ENCODE measurements at regions not wholly inside any gene's neighbourhood (a gene's known extent, or its start where the extent isn't known, plus 50 kb on each side); places are given as distances from the start of the nearest gene placed in this dataset.

GRCh38 chr2:224325941-224326340 is 76.0 kb downstream of the FAM124B start:
- no peak overlapping the region for H3K27ac ChIP-seq (ENCODE audit: low read length)
- H3K4me1 ChIP-seq (ENCODE audit: control insufficient read depth, insufficient read depth, low read length): no peaks in the 10 kb centered on the region
- H3K4me3 ChIP-seq (ENCODE audit: low read length): no peak overlapping the region
- no peak for ATAC-seq
- H3K9me3 ChIP-seq (ENCODE audit: control insufficient read depth, low read length): no peaks in the 10 kb centered on the region
- intact Hi-C loops (cut with DNase I): no loop called here
- no peaks in the 10 kb centered on the region for H3K27me3 ChIP-seq (ENCODE audit: control insufficient read depth, insufficient read depth)
- DNase-seq: no peak
- 33% methylated on average over 1 of the region's 1 CpG for WGBS

DNA sequence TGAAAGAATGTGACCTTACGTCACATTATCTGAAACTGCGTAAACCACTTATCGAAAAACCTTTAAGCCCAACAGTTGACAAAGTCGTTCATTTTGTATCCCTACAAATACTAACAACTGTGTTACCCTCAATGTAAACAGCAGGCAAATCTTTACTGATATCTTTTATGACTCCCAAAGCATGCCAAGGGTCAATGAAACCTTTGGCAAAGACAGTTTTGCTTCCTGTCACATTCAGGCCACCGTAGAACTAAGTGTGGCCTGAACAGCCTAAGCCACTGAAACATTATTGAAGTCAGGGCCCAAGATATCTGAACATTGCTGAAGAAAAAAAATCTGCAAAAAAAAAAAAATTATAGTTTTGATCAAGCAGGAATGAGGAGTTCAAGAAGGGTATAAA is 77.3 kb downstream of the FAM124B start:
- 89% methylated on average over 5 of the region's 5 CpGs for WGBS
- H3K4me3 ChIP-seq (ENCODE audit: low read length): no peak overlapping the region
- no peaks in the 10 kb centered on the region for H3K27me3 ChIP-seq (ENCODE audit: control insufficient read depth, insufficient read depth)
- no peak overlapping the region for H3K27ac ChIP-seq (ENCODE audit: low read length)
- DNase-seq (no peak), ATAC-seq (no peak)
- intact Hi-C loops (cut with DNase I): no loop called here
- H3K4me1 ChIP-seq (ENCODE audit: control insufficient read depth, insufficient read depth, low read length): no peaks in the 10 kb centered on the region
- H3K9me3 ChIP-seq (ENCODE audit: control insufficient read depth, low read length): no peaks in the 10 kb centered on the region

- intact Hi-C loops (cut with DNase I): no loop called here
- no peak overlapping the region for H3K27ac ChIP-seq (ENCODE audit: low read length)
- no peaks in the 10 kb centered on the region for H3K4me1 ChIP-seq (ENCODE audit: control insufficient read depth, insufficient read depth, low read length)
- no peak for DNase-seq
- no peak for ATAC-seq
- 88% methylated on average over 1 of the region's 1 CpG for WGBS
- H3K9me3 ChIP-seq (ENCODE audit: control insufficient read depth, low read length): no peaks in the 10 kb centered on the region
- H3K4me3 ChIP-seq (ENCODE audit: low read length): no peak overlapping the region
- no peaks in the 10 kb centered on the region for H3K27me3 ChIP-seq (ENCODE audit: control insufficient read depth, insufficient read depth)
Observed at GRCh38 chr2:224320660-224321059, 81.2 kb downstream of the FAM124B start.

- WGBS: 70% methylated on average over 5 of the region's 5 CpGs
- Histone ChIP-seq H3K4me3 (ENCODE audit: low read length) (no peak overlapping the region), H3K27me3 (ENCODE audit: control insufficient read depth, insufficient read depth) (no peaks in the 10 kb centered on the region), H3K4me1 (ENCODE audit: control insufficient read depth, insufficient read depth, low read length) (no peaks in the 10 kb centered on the region), H3K9me3 (ENCODE audit: control insufficient read depth, low read length) (no peaks in the 10 kb centered on the region), H3K27ac (ENCODE audit: low read length) (no peak overlapping the region)
- intact Hi-C loops (cut with DNase I): no loop called here
- no peak for ATAC-seq
- DNase-seq: no peak
Observed at GRCh38 chr2:224319750-224320149, 82.2 kb downstream of the FAM124B start.

- Histone ChIP-seq H3K27me3 (ENCODE audit: control insufficient read depth, insufficient read depth) (no peaks in the 10 kb centered on the region), H3K4me1 (ENCODE audit: control insufficient read depth, insufficient read depth, low read length) (no peaks in the 10 kb centered on the region), H3K9me3 (ENCODE audit: control insufficient read depth, low read length) (no peaks in the 10 kb centered on the region), H3K4me3 (ENCODE audit: low read length) (no peak overlapping the region), H3K27ac (ENCODE audit: low read length) (no peak overlapping the region)
- no peak for ATAC-seq
- 73% methylated on average over 3 of the region's 3 CpGs for WGBS
- intact Hi-C loops (cut with DNase I): no loop called here
- DNase-seq: no peak
Observed at GRCh38 chr2:224312741-224313140, 89.2 kb downstream of the FAM124B start.

- ATAC-seq (no peak), DNase-seq (no peak)
- H3K27ac ChIP-seq (ENCODE audit: low read length): no peak overlapping the region
- no peaks in the 10 kb centered on the region for H3K9me3 ChIP-seq (ENCODE audit: control insufficient read depth, low read length)
- H3K4me3 ChIP-seq (ENCODE audit: low read length): no peak overlapping the region
- no peaks in the 10 kb centered on the region for H3K27me3 ChIP-seq (ENCODE audit: control insufficient read depth, insufficient read depth)
- 70% methylated on average over 8 of the region's 8 CpGs for WGBS
- H3K4me1 ChIP-seq (ENCODE audit: control insufficient read depth, insufficient read depth, low read length): no peaks in the 10 kb centered on the region
- intact Hi-C loops (cut with DNase I): no loop called here
Observed at GRCh38 chr2:224310943-224311625, 90.8 kb downstream of the FAM124B start.

- Histone ChIP-seq H3K4me1 (ENCODE audit: control insufficient read depth, insufficient read depth, low read length) (no peaks in the 10 kb centered on the region), H3K4me3 (ENCODE audit: low read length) (no peak overlapping the region), H3K27ac (ENCODE audit: low read length) (no peak overlapping the region), H3K27me3 (ENCODE audit: control insufficient read depth, insufficient read depth) (no peaks in the 10 kb centered on the region), H3K9me3 (ENCODE audit: control insufficient read depth, low read length) (no peaks in the 10 kb centered on the region)
- intact Hi-C loops (cut with DNase I): no loop called here
- 74% methylated on average over 4 of the region's 4 CpGs for WGBS
- DNase-seq: no peak
- ATAC-seq: no peak
Observed at GRCh38 chr2:224309176-224309575, 92.7 kb downstream of the FAM124B start.

GRCh38 chr2:224308272-224308911 is 93.5 kb downstream of the FAM124B start:
- DNase-seq (no peak), ATAC-seq (no peak)
- H3K4me1 ChIP-seq (ENCODE audit: control insufficient read depth, insufficient read depth, low read length): no peaks in the 10 kb centered on the region
- no peaks in the 10 kb centered on the region for H3K9me3 ChIP-seq (ENCODE audit: control insufficient read depth, low read length)
- no peaks in the 10 kb centered on the region for H3K27me3 ChIP-seq (ENCODE audit: control insufficient read depth, insufficient read depth)
- intact Hi-C loops (cut with DNase I): no loop called here
- no peak overlapping the region for H3K4me3 ChIP-seq (ENCODE audit: low read length)
- 38% methylated on average over 2 of the region's 2 CpGs for WGBS
- no peak overlapping the region for H3K27ac ChIP-seq (ENCODE audit: low read length)

DNA sequence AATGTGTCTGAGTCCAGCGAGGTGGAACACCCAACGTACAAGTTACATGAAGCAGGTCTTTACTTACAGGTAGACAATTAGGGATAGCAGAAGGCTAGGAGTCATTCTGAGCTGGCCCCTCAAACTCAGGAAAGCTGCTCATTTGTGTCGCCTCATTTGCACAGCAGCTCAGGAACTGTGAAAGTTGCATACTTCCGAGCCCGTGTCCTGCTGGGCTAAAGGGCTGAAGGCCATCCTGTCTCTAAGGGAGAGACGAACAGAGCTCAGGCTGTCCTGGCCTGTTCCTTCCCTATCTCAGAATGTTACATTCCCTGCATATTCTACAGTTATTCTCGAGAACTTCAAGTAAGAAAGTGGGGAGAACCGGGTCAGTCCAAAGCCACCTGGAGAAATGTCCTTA is 99.0 kb downstream of the FAM124B start:
- Histone ChIP-seq H3K4me3 (ENCODE audit: low read length) (no peak overlapping the region), H3K4me1 (ENCODE audit: control insufficient read depth, insufficient read depth, low read length) (no peaks in the 10 kb centered on the region), H3K9me3 (ENCODE audit: control insufficient read depth, low read length) (no peaks in the 10 kb centered on the region), H3K27ac (ENCODE audit: low read length) (no peak overlapping the region), H3K27me3 (ENCODE audit: control insufficient read depth, insufficient read depth) (no peaks in the 10 kb centered on the region)
- intact Hi-C loops (cut with DNase I): no loop called here
- WGBS: 75% methylated on average over 8 of the region's 8 CpGs
- DNase-seq: no peak
- ATAC-seq: no peak

GRCh38 chr2:224293976-224294375 is 107.9 kb downstream of the FAM124B start:
- 66% methylated on average over 6 of the region's 6 CpGs for WGBS
- ATAC-seq: no peak
- Histone ChIP-seq H3K4me1 (ENCODE audit: control insufficient read depth, insufficient read depth, low read length) (no peaks in the 10 kb centered on the region), H3K27me3 (ENCODE audit: control insufficient read depth, insufficient read depth) (no peaks in the 10 kb centered on the region), H3K27ac (ENCODE audit: low read length) (no peak overlapping the region), H3K9me3 (ENCODE audit: control insufficient read depth, low read length) (no peaks in the 10 kb centered on the region), H3K4me3 (ENCODE audit: low read length) (no peak overlapping the region)
- no peak for DNase-seq
- intact Hi-C loops (cut with DNase I): no loop called here

- Histone ChIP-seq H3K27me3 (ENCODE audit: control insufficient read depth, insufficient read depth) (no peaks in the 10 kb centered on the region), H3K9me3 (ENCODE audit: control insufficient read depth, low read length) (no peaks in the 10 kb centered on the region), H3K4me1 (ENCODE audit: control insufficient read depth, insufficient read depth, low read length) (peaks cover 4% of the 10 kb centered on the region), H3K4me3 (ENCODE audit: low read length) (no peak overlapping the region), H3K27ac (ENCODE audit: low read length) (no peak overlapping the region)
- ATAC-seq: no peak
- DNase-seq: no peak
- 47% methylated on average over 2 of the region's 2 CpGs for WGBS
- intact Hi-C loops (cut with DNase I): loop anchor here in 2 of 4 donors (5.0 to 10.0 kb wide), 2 partner anchors 293 to 320 kb away; no protein-coding TSS in a partner anchor
Observed at GRCh38 chr2:224287531-224287930, 114.4 kb downstream of the FAM124B start.
